NCI-H345 treated with DMSO at 0.1 percent for 48 hours (cell line): ENCODE measurements at regions not wholly inside any gene's neighbourhood (a gene's known extent, or its start where the extent isn't known, plus 50 kb on each side); places are given as distances from the start of the nearest gene placed in this dataset.
"Not testable (repeated sequence)": the region's sequence is repeated elsewhere in the genome, so short reads cannot be mapped to it uniquely, and the experiment has no call there.

Experiments
- DNase-seq: peaks from one replicate; lab custom pipeline; 2025; ENCODE audit not compliant: unreplicated experiment; lab: John Stamatoyannopoulos, UW

- DNase-seq = no peak
These were observed 226.0 kb upstream of the SERP2 start for GRCh38 chr13:44147648-44148047.

DNA sequence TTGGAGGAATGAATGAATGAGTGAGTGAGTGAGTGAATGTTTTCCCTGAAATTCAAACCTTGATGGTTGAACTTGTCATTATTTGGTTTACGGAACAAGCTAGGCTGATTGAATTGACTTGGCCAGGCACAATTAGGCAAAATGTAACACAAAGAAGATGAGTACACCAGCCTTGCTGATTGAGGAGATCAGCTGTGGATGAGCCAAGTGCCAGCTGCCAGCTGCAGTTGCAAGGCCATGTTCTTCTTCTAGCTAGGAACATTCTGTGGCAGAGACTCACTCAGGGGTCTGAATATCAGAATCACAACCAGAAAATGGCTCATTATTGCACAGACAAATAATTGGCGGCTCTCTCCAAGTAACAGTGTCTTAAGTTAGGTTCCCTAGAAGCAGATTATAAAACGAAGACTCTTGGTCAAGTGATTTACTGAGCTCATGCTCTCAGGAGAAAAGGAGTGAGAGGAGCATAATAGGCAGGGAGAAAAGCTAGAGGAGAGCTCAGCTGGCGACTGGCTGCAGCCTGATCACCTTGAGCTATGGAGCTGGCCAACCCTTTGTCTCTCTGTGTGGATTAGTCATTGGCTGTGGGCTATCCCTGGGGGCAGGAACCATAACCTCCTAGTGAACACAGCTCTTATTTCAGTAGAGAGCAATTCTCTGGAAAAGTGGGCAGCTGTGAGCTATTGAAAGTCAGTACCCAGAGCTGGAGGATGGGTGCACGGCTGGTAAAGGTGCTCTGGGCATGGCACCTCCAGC, 225.3 kb upstream of the SERP2 start:
- DNase-seq = no peak

DNA sequence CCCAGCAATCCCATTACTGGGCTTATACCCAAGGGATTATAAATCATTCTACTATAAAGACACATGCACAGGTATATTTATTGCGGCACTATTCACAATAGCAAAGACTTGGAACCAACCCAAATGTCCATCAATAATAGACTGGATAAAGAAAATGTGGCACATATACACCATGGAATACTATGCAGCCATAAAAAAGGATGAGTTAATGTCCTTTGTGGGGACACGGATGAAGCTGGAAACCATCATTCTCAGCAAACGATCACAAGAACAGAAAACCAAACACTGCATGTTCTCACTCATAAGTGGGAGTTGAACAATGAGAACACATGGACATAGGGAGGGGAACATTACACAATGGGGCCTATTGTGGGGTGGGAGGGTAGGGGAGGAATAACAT, 224.4 kb upstream of the SERP2 start:
- DNase-seq = not testable (repeated sequence)

DNA sequence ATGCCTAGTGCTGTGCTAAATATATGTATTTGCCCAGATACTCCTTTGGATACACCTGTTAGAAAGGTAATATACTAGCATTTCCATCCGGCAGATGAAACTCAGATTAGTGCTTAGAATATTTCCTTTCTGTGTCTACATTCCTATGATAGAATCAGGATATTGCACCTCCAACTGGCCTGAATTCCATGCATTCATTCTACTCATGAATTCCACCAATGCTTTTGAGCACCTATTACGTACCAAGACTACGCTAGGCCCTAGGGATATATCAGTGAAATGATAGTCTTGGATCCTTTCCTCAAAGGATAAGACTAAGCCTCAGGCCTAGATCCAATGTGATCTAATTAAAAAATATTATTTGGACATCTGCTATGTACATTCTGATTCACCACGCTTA, 223.8 kb upstream of the SERP2 start:
- DNase-seq = no peak

DNA sequence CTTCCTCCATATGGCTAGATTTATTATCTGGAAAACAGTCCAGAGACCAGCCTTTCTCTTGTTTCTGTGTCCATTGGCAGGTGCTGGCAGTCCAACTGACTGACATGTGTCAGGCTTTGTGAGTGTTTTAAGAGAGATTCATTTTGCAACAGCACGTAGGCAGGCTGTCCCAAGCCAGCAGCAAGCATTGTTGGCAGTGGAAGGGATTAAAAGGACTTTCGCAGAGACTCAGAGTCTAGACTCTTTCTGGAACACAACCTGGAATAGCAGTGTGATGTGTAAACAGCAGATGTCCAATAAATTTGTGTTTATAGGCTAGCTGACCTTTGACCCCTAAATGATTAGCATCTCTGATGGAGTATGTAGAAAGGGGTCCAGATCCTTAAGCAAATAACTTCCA, 222.2 kb upstream of the SERP2 start:
- no peak for DNase-seq

GRCh38 chr13:44153496-44153895, 220.1 kb upstream of the SERP2 start:
- no peak for DNase-seq

GRCh38 chr13:44155422-44156293, 218.0 kb upstream of the SERP2 start:
- no peak for DNase-seq

GRCh38 chr13:44156294-44156658, 217.3 kb upstream of the SERP2 start:
- DNase-seq = no peak

DNA sequence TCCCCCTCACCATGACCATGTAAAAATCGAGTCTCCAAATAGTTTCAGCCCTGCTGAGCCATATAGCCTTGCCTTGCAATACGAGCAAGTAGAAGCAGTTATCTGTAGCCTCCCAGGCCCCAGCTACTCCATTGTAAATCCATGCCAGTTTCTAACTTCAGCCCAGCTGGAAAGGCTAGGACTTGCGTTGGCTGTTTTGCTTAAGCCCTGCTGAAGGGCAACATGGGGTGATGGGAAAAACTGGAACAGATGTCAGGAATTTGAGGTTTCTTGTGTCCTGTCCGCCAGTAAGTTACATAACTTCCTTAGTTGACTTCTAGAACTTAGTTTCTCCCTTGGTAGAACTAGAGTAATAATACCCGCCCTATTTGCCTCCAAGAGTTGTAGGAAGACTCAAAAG, 216.0 kb upstream of the SERP2 start:
- DNase-seq = no peak

- no peak for DNase-seq
These were observed 215.5 kb upstream of the SERP2 start for GRCh38 chr13:44158098-44158521.

DNA sequence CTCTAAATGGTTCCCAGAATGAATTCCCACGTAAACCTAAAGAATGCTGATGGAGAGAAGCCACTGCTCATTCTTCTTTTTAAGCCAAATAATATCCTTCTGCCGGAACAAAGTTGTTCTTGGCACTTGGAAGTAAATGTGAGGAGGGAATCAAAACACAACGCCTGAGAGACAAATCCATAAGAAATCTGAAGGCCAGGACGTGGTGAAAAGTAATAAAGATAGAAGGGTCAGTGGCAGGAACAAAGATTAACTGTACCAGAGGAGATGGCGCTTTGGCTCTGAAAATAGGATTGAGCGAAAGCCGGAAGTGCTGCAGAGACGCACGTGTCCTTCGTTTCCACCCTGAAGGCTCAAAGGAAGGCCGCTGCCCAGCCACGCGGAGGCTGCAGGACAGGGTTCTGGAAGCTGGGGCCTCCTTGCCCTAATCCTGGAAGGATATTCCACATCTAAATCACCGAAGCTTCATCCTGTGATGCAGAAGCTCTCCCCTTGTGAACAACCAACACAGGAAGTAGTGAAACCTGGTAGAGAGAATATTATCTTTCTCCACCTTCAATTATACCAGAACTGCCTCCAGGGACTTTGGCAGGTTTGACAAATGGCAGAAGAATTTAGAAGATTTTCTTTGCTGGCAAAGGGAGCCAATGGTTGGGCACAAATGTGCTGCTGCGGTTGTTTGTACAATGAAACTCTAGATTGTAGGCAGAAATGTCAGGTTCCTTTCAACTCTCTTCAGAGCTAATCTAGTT, 214.6 kb upstream of the SERP2 start:
- no peak for DNase-seq

GRCh38 chr13:44159633-44160279, 213.9 kb upstream of the SERP2 start:
- DNase-seq = no peak

GRCh38 chr13:44160591-44161191, 212.9 kb upstream of the SERP2 start:
- no peak for DNase-seq

- DNase-seq = no peak
These were observed 210.5 kb upstream of the SERP2 start for GRCh38 chr13:44163108-44163507.

GRCh38 chr13:44165221-44165888, 208.3 kb upstream of the SERP2 start:
- DNase-seq = no peak

- DNase-seq = no peak
These were observed 207.6 kb upstream of the SERP2 start for GRCh38 chr13:44165889-44166496.

DNA sequence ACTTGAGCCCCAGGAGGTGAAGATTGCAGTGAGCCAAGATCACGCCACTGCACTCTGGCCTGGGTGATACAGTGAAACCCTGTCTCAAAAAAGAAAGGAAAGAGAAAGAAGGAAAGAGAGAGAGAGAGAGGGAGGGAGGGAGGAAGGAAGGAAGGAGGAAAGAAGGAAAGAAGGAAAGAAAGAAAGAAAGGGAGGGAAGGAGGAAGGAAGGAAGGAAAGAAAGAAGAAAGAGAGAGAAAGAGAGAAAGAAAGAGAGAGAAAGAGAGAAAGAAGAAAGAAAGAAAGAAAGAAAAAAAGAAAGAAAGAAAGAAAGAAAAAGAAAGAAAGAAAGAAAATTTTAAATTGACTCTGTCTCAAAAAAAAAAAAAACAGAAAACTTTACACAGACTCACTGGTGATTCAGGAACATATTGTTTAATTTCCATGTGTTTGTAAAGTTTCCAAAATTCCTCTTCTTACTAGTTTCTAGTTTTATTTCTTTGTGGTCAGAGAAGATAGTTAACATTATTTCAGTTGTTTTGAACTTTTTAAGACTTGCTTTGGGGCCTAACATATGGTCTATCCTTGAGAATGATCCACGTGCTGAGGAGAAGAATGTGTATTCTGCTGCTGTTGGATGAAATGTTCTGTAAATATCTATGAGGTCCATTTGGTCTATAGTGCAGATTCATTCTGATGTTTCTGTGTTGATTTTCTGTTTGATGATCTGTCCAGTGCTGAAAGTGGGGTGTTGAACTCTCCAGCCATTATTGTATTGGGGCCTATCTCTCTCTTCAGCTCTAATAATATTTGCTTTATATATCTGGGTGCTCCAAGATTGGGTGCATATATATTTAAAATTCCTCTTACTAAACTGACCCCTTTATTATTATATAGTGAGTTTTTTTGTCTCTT, 204.4 kb upstream of the SERP2 start:
- DNase-seq = no peak

- DNase-seq = no peak
These were observed 202.9 kb upstream of the SERP2 start for GRCh38 chr13:44170731-44171130.

GRCh38 chr13:44171156-44171555, 202.5 kb upstream of the SERP2 start:
- DNase-seq = no peak
